ENCODE measurements at regions not wholly inside any gene's neighbourhood (a gene's known extent, or its start where the extent isn't known, plus 50 kb on each side); places are given as distances from the start of the nearest gene placed in this dataset.
A peak's percentile ranks its signal among the peaks of the same experiment; 100 is the strongest.

DNA sequence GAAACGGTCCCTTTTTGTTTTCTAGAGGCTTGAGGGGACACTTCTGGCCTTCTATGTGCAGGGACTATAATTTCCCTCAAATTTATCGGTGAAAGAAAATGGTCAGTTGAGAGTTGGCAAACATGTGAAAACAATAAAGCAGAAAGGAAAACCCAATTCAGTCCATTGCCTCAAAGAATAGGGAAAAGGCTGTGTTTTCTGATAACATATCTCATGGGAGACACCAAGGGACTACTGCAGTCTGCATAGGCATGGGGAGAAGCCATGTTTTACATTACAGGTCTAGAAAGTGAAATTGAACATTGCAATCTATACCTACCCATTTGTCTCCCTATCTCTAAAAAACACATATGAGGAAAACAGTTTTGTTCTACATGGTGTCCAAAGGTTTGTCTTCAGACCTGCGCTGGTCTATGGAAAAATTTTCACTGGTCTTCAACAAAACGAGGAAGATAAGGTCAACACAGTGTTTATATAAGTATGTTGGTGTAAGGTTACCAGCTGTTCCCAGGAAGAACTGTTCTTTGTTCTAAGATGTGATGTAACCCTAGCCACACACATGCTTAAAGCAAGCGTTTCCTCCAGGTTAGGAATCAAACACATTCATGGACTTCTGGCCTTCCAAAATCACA is 179.7 kb downstream of the MREG start (continued):
- TF ChIP-seq, protein P1, sequence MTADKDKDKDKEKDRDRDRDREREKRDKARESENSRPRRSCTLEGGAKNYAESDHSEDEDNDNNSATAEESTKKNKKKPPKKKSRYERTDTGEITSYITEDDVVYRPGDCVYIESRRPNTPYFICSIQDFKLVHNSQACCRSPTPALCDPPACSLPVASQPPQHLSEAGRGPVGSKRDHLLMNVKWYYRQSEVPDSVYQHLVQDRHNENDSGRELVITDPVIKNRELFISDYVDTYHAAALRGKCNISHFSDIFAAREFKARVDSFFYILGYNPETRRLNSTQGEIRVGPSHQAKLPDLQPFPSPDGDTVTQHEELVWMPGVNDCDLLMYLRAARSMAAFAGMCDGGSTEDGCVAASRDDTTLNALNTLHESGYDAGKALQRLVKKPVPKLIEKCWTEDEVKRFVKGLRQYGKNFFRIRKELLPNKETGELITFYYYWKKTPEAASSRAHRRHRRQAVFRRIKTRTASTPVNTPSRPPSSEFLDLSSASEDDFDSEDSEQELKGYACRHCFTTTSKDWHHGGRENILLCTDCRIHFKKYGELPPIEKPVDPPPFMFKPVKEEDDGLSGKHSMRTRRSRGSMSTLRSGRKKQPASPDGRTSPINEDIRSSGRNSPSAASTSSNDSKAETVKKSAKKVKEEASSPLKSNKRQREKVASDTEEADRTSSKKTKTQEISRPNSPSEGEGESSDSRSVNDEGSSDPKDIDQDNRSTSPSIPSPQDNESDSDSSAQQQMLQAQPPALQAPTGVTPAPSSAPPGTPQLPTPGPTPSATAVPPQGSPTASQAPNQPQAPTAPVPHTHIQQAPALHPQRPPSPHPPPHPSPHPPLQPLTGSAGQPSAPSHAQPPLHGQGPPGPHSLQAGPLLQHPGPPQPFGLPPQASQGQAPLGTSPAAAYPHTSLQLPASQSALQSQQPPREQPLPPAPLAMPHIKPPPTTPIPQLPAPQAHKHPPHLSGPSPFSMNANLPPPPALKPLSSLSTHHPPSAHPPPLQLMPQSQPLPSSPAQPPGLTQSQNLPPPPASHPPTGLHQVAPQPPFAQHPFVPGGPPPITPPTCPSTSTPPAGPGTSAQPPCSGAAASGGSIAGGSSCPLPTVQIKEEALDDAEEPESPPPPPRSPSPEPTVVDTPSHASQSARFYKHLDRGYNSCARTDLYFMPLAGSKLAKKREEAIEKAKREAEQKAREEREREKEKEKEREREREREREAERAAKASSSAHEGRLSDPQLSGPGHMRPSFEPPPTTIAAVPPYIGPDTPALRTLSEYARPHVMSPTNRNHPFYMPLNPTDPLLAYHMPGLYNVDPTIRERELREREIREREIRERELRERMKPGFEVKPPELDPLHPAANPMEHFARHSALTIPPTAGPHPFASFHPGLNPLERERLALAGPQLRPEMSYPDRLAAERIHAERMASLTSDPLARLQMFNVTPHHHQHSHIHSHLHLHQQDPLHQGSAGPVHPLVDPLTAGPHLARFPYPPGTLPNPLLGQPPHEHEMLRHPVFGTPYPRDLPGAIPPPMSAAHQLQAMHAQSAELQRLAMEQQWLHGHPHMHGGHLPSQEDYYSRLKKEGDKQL (CRISPR knock-in tag; IDR thresholded peaks at IDR 0.05; ENCODE audit: low read depth), result peak; percentile 90
- TF ChIP-seq, protein P2, sequence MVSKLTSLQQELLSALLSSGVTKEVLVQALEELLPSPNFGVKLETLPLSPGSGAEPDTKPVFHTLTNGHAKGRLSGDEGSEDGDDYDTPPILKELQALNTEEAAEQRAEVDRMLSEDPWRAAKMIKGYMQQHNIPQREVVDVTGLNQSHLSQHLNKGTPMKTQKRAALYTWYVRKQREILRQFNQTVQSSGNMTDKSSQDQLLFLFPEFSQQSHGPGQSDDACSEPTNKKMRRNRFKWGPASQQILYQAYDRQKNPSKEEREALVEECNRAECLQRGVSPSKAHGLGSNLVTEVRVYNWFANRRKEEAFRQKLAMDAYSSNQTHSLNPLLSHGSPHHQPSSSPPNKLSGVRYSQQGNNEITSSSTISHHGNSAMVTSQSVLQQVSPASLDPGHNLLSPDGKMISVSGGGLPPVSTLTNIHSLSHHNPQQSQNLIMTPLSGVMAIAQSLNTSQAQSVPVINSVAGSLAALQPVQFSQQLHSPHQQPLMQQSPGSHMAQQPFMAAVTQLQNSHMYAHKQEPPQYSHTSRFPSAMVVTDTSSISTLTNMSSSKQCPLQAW (CRISPR knock-in tag; IDR thresholded peaks at IDR 0.05), result no peak
- TF ChIP-seq JUNB (CRISPR knock-in tag; IDR thresholded peaks at IDR 0.05; ENCODE audit: borderline replicate concordance) (no peak), MATR3 (CRISPR knock-in tag; IDR thresholded peaks at IDR 0.05) (no peak), ZNF678 (CRISPR knock-in tag; IDR thresholded peaks at IDR 0.05) (no peak), FOXA3 (CRISPR knock-in tag; IDR thresholded peaks at IDR 0.05) (peak; percentile 98), ZNF709 (CRISPR knock-in tag; IDR thresholded peaks at IDR 0.05) (0 out of 2 replicates have a peak, but pooled peaks have one; percentile 50), POLR2AphosphoS2 (IDR thresholded peaks at IDR 0.05; ENCODE audit: low read depth, low read length) (no peak), RXRA (CRISPR knock-in tag; IDR thresholded peaks at IDR 0.05) (peak; percentile 68; the same call in 1 of the 2 replicates), FOXK1 (CRISPR knock-in tag; IDR thresholded peaks at IDR 0.05; ENCODE audit: borderline replicate concordance, low read depth) (peak; percentile 93), ZNF724P (CRISPR knock-in tag; IDR thresholded peaks at IDR 0.05; ENCODE audit: borderline replicate concordance) (no peak), ZNF629 (CRISPR knock-in tag; conservative IDR thresholded peaks at IDR 0.05) (peak; percentile 70), RARA (CRISPR knock-in tag; IDR thresholded peaks at IDR 0.05) (peak; percentile 92), ZNF138 (CRISPR knock-in tag; IDR thresholded peaks at IDR 0.05; ENCODE audit: low read depth) (no peak), SRF (IDR thresholded peaks at IDR 0.05; ENCODE audit: low read depth, low read length) (no peak), ELF4 (CRISPR knock-in tag; IDR thresholded peaks at IDR 0.05; ENCODE audit: borderline replicate concordance) (no peak)
- TF ChIP-seq, protein P3, sequence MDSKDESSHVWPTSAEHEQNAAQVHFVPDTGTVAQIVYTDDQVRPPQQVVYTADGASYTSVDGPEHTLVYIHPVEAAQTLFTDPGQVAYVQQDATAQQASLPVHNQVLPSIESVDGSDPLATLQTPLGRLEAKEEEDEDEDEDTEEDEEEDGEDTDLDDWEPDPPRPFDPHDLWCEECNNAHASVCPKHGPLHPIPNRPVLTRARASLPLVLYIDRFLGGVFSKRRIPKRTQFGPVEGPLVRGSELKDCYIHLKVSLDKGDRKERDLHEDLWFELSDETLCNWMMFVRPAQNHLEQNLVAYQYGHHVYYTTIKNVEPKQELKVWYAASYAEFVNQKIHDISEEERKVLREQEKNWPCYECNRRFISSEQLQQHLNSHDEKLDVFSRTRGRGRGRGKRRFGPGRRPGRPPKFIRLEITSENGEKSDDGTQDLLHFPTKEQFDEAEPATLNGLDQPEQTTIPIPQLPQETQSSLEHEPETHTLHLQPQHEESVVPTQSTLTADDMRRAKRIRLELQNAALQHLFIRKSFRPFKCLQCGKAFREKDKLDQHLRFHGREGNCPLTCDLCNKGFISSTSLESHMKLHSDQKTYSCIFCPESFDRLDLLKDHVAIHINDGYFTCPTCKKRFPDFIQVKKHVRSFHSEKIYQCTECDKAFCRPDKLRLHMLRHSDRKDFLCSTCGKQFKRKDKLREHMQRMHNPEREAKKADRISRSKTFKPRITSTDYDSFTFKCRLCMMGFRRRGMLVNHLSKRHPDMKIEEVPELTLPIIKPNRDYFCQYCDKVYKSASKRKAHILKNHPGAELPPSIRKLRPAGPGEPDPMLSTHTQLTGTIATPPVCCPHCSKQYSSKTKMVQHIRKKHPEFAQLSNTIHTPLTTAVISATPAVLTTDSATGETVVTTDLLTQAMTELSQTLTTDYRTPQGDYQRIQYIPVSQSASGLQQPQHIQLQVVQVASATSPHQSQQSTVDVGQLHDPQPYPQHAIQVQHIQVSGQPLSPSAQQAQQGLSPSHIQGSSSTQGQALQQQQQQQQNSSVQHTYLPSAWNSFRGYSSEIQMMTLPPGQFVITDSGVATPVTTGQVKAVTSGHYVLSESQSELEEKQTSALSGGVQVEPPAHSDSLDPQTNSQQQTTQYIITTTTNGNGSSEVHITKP (CRISPR knock-in tag; IDR thresholded peaks at IDR 0.05; ENCODE audit: low read depth), result peak; percentile 76; the same call in 1 of the 2 replicates
- TF ChIP-seq, protein P4, sequence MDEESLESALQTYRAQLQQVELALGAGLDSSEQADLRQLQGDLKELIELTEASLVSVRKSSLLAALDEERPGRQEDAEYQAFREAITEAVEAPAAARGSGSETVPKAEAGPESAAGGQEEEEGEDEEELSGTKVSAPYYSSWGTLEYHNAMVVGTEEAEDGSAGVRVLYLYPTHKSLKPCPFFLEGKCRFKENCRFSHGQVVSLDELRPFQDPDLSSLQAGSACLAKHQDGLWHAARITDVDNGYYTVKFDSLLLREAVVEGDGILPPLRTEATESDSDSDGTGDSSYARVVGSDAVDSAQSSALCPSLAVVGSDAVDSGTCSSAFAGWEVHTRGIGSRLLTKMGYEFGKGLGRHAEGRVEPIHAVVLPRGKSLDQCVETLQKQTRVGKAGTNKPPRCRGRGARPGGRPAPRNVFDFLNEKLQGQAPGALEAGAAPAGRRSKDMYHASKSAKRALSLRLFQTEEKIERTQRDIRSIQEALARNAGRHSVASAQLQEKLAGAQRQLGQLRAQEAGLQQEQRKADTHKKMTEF (CRISPR knock-in tag; IDR thresholded peaks at IDR 0.05), result peak; percentile 97

Data from HepG2 (cell line).